GM18508 (cell line): ENCODE measurements at regions not wholly inside any gene's neighbourhood (a gene's known extent, or its start where the extent isn't known, plus 50 kb on each side); places are given as distances from the start of the nearest gene placed in this dataset.

Source experiments
- ATAC-seq: cut with Tn5 transposase; IDR thresholded peaks from one replicate; pipeline ENCODE4 v1.9.1; 2021; ENCODE audit warnings: moderate number of reproducible peaks; ENCODE audit not compliant: insufficient read depth, unreplicated experiment

DNA sequence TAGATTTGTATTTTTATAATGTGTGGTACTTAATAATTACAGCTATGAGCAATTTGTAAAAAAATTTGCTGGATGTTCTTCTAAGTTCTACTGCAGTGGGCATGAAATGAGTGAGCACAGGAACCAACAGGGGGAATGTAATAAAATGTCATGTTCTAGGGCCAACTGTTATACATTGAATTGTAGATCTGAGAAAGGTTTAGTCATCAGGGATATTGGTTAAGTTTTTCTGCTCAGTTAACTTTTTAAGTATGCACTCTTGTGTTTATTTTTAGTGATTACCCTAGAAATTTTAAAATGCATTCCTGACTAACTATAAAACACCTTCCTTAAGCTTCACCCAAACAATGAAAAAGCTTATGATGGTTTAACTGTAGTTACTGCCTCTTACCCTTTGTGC is 101.8 kb downstream of the CAND1 start:
- ATAC-seq = no peak

DNA sequence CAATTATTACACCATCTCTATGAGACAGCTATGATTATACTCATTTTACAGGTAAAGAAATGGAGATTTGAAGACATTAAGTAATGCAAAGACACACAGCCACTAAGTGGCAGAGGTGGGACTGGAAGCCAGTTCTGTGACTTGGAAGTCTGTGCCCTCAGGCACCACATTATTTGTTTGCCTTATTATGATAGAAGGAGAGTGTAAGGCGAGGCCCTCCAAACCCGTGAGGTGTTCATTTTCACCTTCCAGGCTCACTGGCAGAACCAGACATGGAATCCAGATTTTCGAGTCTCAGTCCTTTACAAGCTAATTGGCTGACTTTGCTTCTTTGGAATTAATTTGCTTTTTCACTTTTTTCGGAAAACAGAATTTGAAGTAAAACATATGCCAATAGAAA is 107.9 kb downstream of the CAND1 start:
- ATAC-seq = no peak

DNA sequence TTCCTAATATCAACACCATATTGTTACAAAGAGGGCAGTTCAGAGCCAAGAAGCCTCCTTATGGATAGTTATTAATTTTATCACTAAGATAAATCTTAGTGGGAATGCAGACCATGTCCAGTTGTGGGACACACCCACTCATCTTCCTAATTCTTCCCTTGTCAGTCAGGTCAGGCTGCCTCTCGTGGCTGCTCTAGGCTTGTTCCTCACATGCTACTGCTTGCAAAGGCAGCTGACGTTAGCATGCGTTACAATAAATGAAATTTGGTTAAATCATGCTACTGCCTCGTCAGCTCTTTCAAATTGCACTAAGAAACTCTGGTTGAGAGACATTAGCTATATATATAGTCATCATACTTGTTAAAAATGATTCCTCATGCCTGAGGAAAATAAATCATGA is 108.4 kb downstream of the CAND1 start:
- ATAC-seq = no peak

DNA sequence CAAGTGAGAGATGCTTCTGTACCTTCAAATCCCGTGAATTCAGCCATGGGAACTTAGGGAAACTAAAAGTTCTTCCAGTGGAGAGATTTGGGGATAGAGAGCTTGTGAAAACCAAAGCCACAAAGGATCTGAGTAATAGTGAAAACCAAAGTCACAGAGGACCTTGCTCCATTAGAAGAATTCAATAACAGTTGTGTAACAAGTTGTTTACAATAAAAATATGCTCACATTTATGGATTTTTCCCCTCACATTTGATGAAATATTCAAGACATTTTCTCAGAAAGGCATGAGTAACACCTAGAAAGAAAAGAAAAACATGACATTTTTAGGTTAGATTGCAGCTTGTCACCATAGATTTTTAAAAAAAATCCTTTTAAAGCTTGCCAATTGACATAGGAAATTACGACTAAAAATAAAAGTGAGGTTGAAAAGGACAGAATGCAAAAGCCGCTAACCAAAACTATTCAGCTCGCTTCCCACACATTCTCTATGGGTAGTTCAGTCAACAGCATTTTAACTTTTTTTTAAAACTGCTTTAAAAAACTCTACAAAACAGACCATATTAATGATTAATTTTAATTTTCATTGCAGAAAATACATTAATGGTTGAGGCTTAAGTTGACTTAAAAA is 113.2 kb downstream of the CAND1 start:
- ATAC-seq = no peak

DNA sequence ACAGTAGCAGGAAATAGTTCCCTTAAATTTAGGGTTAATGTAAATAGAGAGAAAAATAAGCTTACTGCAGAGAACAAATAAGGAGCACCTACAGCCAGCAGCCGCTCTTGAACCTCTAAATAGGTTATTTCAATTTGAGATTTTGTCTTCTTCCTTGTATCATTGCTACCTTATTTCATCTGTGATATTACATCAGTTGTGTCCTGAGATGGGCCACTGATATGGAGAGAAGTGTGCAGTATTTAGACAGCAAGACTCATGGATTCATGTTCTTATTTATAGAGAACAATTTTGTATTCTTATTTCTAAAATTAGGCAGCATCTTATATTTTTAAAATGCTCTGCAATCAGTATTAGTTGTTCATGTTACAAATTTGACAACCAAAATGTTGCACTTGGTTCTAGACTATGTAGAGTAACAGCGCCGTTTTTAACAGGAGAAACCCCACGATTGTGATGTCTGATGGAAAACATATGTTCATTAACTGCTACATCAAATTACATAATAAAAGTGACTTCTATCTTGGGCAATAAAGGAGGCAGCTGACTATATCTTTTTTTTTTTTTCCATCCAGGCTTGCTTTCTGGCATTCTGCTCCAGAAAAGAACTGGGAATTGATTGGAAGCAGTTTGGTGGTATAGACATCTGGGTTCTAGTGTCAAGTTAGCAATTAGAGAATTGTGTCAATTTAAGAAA is 117.9 kb downstream of the CAND1 start:
- ATAC-seq = no peak

DNA sequence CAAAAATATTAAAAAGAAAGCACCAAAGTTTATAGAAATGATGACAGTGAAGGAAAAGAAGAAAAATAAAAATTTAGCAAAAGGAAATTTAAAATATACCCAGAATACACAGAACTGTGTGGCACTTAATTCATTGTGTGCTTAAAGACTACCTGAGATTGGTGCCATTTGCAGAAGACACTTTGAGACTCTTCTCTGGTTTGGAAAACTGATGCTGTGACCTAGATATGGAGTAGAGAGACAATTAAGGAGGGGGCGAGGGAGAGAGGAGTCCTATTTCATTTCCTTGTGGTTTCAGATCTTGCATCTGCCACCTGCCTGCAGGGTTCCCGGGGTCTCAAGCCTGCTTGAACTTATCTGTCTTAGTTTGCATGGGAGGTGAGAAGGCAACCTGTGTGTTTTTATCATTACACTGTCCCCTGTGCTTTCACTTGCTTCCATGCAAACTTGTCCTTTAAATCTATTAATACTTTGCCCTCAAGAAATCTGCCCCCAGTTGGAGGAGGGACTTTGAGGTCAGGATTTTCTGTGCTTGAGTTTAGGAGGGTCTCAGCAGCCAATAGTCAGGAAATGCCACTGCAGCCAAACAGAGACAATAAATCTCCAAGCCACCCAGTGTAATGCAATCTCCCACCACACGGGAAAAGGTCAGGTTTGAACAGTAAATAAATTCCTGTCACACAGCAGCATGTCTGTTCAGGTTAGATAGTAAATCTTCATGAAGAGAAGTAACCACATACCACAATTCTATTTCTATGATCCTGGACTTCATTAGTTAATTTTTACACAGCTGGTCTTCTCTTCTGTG is 119.4 kb downstream of the CAND1 start:
- no peak for ATAC-seq

DNA sequence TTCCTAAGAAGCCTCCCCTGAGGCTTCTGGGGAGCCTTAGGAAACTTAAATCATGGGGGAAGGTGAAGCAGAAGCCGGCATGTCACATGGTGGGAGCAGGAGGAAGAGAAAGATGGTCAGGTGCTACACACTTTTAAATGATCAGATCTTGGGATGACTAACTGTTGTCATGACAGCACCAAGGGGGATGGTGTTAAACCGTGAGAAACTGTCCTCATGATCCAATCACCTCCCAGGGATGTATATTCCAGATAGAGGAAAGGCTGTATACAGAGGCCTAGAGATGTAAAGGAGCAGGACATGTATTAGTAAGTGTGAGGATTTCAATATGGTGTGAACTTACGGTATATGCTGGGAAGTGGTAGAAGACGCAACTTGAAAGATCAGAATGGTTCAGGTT is 121.1 kb downstream of the CAND1 start:
- ATAC-seq = no peak

DNA sequence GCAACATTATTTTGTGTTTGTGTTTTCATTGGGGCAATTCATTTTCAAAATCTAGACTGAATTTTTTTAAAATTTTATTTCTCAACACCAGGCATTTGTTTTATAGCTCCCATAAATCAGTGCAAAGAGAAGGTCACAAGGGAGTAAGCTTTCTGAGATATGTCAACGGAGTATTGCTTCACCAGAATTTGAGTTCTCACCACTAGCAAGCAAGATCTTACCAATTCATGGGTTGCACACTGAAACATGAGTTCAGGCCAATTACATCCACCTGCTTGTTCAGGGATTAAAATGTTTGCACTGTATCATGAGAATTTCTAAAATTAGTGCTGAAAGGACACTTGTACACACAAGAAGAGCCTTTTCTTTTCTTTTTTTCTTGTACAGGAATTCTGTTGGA is 121.9 kb downstream of the CAND1 start:
- no peak for ATAC-seq

DNA sequence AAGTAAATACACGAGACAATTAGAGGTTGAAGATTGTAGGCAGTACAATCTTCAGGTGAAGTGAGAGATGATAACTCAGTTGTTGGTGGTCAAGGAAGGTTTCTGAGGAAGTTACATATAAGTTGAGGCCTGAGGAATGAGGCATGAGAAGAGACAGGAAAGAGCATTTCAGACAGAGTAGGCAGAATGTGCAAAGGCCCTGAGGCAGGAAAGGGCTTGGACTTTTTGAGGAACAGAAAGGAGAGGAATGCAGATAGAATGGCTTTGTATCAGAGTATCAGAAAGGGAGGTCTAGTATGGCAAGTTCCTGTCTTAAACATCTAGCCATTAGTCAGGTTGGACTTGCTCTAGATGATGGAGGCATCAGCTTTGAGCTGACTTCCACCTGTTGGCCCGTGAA is 122.5 kb downstream of the CAND1 start:
- ATAC-seq = no peak

DNA sequence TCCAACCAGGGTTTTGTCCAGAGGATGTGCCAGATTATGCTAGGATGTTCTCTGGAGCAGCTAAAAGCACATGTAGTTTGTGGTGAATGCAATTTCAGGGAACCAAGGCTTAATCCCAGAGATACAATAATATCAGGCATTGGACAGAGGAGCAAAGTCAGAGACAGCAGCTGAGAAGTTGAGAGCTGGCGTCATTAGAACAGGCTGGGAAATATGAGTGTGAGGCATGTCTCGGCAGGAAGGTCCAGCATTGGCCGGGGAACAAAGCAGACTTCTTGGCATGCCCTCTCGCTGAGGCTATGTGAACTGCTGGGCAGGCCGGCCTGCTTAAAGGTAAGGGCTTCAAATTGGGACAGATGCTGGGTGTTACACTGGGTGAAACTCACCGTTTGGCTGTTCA is 125.4 kb downstream of the CAND1 start:
- no peak for ATAC-seq

DNA sequence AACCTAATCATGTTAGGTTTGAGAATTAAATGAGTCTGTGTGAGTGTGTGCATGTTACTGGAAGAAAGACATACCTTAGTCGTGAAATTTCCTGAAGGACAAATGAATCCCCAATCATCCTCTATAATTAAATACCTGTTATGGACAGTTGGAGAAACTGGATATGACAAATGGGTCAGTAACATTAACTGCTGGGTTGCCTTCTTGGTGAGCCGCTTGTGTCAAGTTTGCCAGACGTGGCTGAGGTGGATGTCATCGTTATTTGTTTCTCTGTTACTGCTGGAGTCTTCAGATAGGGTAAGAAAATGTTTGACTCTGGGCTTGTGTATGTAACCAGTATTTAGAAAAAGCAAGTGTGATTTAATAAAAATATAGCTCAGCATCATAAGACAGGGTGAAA is 131.6 kb downstream of the CAND1 start:
- ATAC-seq = no peak

DNA sequence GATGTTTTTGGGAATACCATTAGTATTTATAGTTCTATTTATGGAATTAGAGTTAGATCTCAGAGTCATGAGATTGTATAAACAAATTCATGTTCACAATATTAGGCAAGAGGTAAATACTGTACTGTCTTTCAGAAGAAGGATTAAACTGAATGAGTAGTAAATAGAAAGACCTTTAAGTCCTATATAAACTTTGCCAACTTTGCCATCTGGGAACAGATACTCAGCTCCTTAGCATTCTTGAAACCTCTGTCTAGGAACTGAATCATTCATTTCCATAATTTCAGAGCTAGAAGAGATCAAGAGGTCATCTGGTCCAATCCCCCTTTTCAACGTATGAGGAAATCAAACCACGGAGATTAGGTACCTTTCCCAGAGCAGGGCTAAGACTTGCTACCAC is 141.1 kb downstream of the CAND1 start:
- no peak for ATAC-seq

DNA sequence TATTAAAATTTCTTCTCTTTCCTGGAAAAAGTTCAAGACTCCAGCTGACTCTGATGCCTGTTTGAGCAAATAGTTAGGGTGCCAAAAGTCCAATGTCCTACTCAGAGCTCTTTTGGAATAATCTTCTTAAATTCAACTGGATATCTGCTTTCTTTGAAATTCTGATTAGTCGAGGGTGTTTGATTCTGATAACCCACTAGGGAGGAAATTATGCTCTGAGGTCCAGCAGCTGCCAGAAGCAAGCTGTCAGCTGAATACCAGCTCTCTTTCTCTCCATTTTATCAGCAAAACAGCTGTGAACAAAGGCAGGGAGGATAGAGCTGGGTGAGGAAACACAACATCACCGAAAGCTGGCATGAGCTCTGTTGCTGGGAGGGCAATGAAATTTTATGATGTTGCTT is 141.5 kb downstream of the CAND1 start:
- ATAC-seq = no peak

DNA sequence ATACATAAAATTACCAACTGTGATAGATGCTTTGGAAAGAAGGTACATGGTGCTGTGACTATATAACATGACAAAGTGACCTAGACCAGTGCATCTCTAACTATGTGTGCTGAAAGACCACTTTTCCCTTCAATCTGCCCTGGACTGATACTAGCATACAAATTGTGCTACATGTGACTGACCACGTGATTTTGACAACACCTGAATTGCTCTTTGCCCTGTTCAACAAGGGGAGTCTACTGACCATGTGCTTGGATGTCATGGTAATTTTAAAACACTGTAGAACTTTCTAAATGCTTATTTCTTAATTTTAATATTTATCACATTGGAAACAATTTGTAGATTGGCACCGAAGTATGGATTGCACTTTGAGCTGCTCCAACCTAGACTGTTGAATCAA is 142.4 kb downstream of the CAND1 start:
- ATAC-seq = no peak

DNA sequence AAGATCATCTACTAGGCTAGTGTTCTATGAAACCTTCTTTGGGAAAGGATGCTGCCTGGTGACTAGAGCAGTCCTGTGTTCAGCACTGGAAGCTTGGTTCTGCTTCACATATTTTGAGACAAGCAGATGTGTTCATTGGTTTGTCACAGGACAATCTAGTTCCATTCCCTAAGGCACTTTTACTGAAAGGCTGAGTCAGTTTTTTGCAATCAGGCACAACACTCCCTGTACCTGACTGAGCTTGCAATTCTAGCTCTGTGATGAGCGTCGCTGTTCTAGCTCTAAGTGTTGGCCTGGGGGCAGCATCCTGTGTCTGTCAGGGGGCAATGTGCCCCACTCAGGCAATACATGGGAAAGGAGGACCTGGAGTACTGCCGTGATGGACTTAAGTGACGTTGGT is 144.4 kb downstream of the CAND1 start:
- no peak for ATAC-seq

DNA sequence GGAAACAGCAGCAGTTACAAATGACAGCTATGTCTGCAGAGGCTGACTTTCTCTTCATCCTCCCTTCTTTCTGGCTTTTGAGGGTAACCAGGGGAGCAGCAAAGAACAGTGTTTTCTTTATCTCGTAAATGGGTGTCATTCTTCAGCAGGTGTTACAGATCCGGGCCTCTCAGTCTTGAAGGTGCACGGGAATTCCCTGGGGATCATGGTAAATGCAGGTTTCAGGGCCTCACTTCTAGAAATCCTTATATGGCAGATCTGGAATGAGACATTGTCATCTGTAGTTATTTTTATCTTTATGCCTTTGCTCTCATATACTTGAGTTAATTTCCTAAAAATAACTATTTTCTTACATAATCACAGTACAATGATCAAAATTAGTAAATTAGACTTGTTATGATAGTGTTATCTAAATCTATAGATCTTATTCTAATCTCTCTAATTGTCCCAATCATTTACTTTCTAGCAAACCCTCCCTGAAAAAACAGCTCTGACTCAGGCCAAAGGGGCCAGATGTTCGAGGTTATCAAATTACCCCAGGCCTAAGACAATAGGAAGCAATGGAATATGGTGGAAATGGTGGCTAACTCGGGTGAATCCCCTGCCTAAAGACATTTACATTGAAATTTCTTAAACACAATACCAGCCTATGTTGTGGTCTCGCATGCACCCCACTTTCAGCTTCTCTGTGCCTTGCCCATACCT is 145.0 kb downstream of the CAND1 start:
- ATAC-seq = no peak

DNA sequence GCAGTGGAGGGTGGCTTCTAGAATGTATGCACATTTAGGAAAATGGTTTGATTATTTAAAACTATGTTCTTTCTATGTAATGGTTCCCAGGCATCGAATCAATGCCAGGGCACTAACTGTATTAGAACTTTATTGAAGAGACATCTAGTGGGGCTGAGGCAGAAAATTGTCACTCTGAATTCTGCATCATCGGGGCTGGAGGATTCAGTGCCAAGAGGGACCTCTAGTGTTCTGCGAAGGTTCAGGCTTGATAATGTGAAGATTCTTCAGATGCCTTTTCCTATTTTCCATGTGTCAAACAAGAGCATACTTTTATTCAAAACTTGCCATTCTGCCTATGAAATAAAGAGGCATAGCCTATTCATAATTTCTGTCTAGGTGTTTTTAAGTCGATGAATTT is 146.3 kb downstream of the CAND1 start:
- ATAC-seq = no peak

DNA sequence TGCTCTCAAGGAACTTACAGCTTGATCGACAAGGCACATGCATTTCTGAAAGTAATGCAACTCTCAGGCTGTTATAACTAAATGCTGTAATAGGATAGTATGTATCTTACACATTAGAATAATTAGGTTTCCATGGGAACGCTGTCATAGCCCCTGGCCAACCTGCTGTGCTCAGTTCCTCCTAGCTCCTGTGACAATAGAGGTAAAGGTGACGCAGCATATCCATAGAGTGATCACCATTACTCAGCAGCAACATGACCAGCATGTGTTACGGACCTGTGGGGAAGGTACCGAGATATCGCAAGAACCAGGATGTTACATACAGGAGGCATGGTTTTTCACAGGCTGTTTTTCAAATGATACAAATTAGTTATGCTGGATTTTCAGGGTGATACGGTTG is 150.7 kb downstream of the CAND1 start:
- no peak for ATAC-seq

DNA sequence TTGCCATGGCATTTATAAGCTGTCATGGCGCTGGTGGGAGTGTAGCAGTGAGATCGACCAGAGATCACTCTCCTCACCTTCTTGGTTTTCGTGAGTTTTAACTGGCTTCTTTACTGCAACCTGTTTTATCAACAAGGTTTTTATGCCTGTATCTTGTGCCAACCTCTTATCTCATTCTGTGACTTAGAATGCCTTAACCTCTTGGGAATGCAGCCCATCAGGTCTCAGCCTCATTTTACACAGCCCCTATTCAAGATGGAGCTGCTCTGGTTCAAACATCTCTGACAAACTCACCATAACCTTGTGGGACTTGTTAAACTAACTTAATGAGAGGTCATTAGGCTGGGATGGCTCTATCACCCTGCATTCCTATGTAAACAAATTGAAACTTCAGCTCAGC is 151.3 kb downstream of the CAND1 start:
- no peak for ATAC-seq

DNA sequence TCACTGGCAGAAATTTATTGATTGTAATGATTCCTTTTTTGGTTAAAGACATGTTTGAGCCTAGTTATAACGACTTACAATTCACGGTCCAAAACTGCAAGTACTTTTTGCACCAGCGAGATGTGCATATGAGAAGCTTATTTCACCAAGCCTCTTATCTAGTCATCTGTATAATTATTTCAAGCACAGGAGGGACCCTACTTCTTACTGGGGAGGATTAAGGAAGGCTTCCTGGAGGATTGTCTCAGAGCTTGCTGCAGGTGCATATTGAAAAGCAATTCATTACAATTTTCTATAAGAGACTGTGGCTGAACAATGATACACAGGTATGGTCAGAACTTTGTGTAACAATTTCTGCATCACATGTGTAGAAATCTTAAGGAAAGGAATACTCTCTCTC is 152.9 kb downstream of the CAND1 start:
- ATAC-seq = no peak

DNA sequence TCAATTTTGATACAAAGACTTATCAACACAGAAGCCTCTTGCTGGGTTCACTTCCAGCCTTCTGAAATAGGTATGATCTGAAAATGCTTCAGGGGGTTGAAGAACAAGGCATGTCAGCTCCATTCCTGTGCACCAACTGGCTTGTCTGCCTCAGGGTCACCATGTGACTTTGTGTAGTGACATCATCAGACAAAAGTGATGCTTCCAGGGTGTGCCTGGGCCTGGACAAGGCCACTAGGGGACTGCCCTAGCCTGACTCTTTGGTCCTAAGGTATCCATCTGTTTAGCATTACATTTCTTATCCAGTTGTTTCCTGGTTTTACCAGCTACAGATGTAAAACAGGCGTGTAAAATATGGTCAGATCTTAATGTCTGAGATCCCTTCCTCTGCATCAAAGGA is 155.6 kb downstream of the CAND1 start:
- no peak for ATAC-seq
